AG04450 (cell line): ENCODE measurements at regions not wholly inside any gene's neighbourhood (a gene's known extent, or its start where the extent isn't known, plus 50 kb on each side); places are given as distances from the start of the nearest gene placed in this dataset.

ENCODE experiments used
- CTCF ChIA-PET: fragments of 300-600, 350-600 bp; formaldehyde crosslinking; extraction: SDS; loops from one replicate; lab custom pipeline; 2022; ENCODE audit warnings: antibody characterized with exemption, inconsistent platforms; lab: Charles Lee
- POLR2A ChIA-PET: fragments of 350-600 bp; formaldehyde crosslinking; extraction: SDS; loops from one replicate; lab custom pipeline; 2021; ENCODE audit warnings: antibody characterized with exemption, inconsistent platforms; lab: Yijun Ruan, JAX
- DNase-seq: peaks from one replicate; pipeline ENCODE4 v3.0.0-alpha.2; 2011; ENCODE audit warnings: low read depth, low spot score
- H3K27ac ChIP-seq: one replicate; pipeline ENCODE4 v1.5.1; 2012; ENCODE audit warnings: low read depth, low read length, control low read depth
- H3K27me3 ChIP-seq: one replicate; pipeline ENCODE4 v1.6.0; 2012; ENCODE audit warnings: low read length; ENCODE audit not compliant: control insufficient read depth, insufficient read depth
- H3K4me3 ChIP-seq: 2 replicates; pipeline ENCODE4 v1.5.1; 2011; ENCODE audit warnings: mild to moderate bottlenecking, low read depth, low read length, control low read depth
- H3K9me3 ChIP-seq: 2 replicates; pipeline ENCODE4 v1.5.1; 2012; ENCODE audit warnings: low read length; ENCODE audit not compliant: control insufficient read depth, insufficient read depth
- TF ChIP-seq, protein P1 (sequence below): IDR thresholded peaks from 2 replicates; pipeline ENCODE4 v1.5.1; 2011; ENCODE audit warnings: low read depth, low read length, control low read depth, inconsistent platforms

DNA sequence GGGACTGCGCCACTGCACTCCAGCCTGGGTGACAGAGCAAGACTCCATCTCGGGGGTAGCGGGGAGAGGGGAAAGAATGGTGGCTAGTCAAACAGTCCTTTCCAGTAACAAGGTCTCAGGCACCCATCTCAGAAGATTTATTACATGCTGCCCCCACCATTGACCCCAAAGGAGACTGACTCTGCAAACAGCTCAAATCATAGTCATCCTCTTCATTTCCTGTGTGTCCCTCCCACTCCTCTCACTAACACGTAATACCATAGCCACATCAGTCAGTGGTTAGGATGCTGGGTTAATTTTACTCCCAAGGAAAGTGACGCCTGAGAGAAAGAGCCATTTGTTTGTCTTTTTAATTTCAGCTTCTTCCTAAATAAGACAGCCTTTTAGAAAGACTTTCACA, 56.6 kb upstream of the BET1 start:
- CTCF ChIA-PET: interaction anchor here (0.8 kb wide), 1 partner anchor 27 kb away, joined by 4 read pairs; no protein-coding TSS in a partner anchor
- no peak overlapping the region for H3K4me3 ChIP-seq
- no peak overlapping the region for H3K27ac ChIP-seq
- no peaks in the 10 kb centered on the region for H3K9me3 ChIP-seq
- DNase-seq: no peak
- H3K27me3 ChIP-seq: no peaks in the 10 kb centered on the region
- TF ChIP-seq, protein P1, sequence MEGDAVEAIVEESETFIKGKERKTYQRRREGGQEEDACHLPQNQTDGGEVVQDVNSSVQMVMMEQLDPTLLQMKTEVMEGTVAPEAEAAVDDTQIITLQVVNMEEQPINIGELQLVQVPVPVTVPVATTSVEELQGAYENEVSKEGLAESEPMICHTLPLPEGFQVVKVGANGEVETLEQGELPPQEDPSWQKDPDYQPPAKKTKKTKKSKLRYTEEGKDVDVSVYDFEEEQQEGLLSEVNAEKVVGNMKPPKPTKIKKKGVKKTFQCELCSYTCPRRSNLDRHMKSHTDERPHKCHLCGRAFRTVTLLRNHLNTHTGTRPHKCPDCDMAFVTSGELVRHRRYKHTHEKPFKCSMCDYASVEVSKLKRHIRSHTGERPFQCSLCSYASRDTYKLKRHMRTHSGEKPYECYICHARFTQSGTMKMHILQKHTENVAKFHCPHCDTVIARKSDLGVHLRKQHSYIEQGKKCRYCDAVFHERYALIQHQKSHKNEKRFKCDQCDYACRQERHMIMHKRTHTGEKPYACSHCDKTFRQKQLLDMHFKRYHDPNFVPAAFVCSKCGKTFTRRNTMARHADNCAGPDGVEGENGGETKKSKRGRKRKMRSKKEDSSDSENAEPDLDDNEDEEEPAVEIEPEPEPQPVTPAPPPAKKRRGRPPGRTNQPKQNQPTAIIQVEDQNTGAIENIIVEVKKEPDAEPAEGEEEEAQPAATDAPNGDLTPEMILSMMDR: no peak
- POLR2A ChIA-PET: no interaction called here

DNA sequence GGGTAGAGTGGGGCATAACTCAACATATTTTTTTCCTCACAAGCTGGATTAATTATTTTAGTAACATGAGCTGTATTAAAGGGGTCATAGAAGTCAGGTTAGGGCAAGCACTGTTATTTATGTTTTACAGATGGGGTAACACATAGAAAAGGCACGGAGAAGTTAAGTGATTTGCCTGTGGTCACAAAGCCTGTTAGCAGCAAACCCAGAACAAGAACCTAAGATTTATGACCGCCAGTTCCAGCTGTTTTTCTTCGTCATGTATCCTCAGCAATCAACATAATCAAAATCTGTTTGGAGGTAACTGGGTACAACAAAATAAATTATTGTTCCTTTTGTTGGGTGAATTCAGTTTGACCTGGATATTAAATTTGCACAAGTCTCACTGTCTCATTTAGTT, 57.2 kb upstream of the BET1 start:
- no peaks in the 10 kb centered on the region for H3K27me3 ChIP-seq
- H3K9me3 ChIP-seq: no peaks in the 10 kb centered on the region
- ChIA-PET POLR2A (no interaction called here), CTCF (interaction anchor here (0.8 kb wide), 1 partner anchor 26 kb away, joined by 4 read pairs; no protein-coding TSS in a partner anchor)
- DNase-seq: no peak
- no peak overlapping the region for H3K4me3 ChIP-seq
- TF ChIP-seq, protein P1: no peak
- no peak overlapping the region for H3K27ac ChIP-seq

DNA sequence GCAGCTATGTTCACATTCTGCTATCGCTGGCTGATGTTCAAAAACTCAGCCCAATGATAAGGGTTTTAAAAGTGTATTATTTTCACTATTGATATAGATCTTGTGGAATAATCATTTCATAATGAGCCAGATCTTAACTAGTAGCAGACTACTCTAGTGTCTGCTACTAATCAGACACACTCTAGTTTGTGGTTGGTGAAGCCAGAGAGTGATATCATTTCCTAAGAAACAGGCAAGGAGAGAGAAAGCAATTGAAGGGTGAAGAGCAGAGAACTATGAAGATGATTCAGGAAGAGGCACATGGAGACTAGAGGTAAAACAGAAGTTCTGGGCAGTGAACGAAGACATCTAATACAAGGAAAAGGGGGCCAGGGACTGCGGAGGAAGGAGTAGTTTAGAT, 58.2 kb upstream of the BET1 start:
- Histone ChIP-seq H3K4me3 (no peak overlapping the region), H3K27ac (no peak overlapping the region), H3K9me3 (no peaks in the 10 kb centered on the region), H3K27me3 (no peaks in the 10 kb centered on the region)
- ChIA-PET POLR2A (no interaction called here), CTCF (no interaction called here)
- TF ChIP-seq, protein P1: no peak
- DNase-seq: no peak

DNA sequence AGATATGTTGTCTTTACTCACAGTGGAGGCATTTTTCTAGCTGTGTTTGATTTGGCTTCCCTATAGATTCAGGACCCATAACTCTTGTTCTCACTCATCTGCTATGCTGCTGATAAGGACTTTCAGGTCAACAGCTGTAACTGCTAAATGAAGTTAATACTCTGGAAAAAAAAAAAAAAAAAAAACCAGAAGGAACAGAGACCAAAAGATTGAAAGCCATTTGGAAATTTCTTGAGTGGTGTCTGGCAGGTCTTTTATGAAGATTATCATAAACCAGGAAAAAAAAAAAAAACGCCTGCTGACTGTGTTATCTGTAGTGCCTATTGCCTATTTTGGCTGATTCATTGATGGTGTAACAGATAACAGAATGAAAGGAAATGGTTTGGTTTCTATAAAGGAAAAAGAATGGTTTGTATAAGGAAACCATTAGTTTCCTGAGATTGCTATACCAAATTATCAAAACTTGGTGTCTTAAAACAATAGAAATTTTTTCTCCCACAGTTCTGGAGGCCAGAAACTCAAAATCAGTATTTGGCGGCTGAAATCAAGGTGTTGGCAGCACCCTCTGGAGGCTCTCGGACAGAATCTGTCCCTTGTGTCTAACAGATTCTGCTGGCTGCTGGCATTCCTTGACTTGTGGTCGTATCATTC, 60.5 kb upstream of the BET1 start:
- Histone ChIP-seq H3K27me3 (no peaks in the 10 kb centered on the region), H3K27ac (no peak overlapping the region), H3K4me3 (no peak overlapping the region), H3K9me3 (no peaks in the 10 kb centered on the region)
- CTCF ChIA-PET: interaction anchor here (0.5 to 1.2 kb wide), 3 partner anchors 22 to 93 kb away, joined by 3 read pairs; no protein-coding TSS in a partner anchor
- POLR2A ChIA-PET: interaction anchor here (0.8 kb wide), 1 partner anchor 8 kb away, joined by 4 read pairs; no protein-coding TSS in a partner anchor
- no peak for DNase-seq
- TF ChIP-seq, protein P1: no peak

DNA sequence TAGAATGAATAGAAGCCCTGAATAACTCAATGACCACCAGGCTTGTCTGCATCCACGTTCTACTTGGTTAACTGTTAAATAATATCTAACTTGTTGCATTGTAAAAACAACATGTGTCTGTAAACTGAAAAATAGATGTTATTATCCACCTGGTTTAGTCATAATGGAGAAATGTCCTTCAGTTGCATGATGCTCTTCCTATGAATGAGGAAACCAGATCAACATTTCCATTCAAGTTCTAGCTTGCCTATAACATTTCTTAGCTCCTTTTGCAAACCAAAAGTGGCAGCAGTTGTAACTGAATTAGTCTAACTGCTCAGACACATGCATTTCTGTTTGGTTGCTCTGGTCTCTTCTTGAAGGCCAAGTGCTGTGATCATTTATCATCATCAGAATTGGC, 62.9 kb upstream of the BET1 start:
- no peak for DNase-seq
- Histone ChIP-seq H3K9me3 (no peaks in the 10 kb centered on the region), H3K27ac (no peak overlapping the region), H3K27me3 (no peaks in the 10 kb centered on the region), H3K4me3 (no peak overlapping the region)
- CTCF ChIA-PET: interaction anchor here (1.7 kb wide), 1 partner anchor 20 kb away, joined by 7 read pairs; no protein-coding TSS in a partner anchor
- POLR2A ChIA-PET: no interaction called here
- TF ChIP-seq, protein P1: no peak
